ENCODE measurements at regions not wholly inside any gene's neighbourhood (a gene's known extent, or its start where the extent isn't known, plus 50 kb on each side); places are given as distances from the start of the nearest gene placed in this dataset.
"Not testable (repeated sequence)": the region's sequence is repeated elsewhere in the genome, so short reads cannot be mapped to it uniquely, and the experiment has no call there.

GRCh38 chr7:67486401-67486800, 489.8 kb downstream of the TYW1 start:
- ATAC-seq: no peak
- 56 to 62% methylated on average over 2 of the region's 3 CpGs for WGBS, 2 donors (ENCODE audit: low coverage in 1 of 2)
- no peaks in the 10 kb centered on the region for H3K36me3 ChIP-seq
- TF ChIP-seq POLR2A (IDR thresholded peaks at IDR 0.05) (no peak), EP300 (IDR thresholded peaks at IDR 0.05) (no peak), POLR2AphosphoS5 (IDR thresholded peaks at IDR 0.05) (no peak), CTCF (IDR thresholded peaks at IDR 0.05) (no peak)
- peaks cover 0 to 3% (median 0%) of the 10 kb centered on the region in 3 donors for H3K9me3 ChIP-seq
- H3K27me3 ChIP-seq: no peaks in the 10 kb centered on the region
- peaks cover 0 to 8% (median 3%) of the 10 kb centered on the region in 3 donors for H3K4me1 ChIP-seq
- H3K27ac ChIP-seq: no peak overlapping the region
- H3K4me3 ChIP-seq: no peak overlapping the region

- Histone ChIP-seq H3K27me3 (no peaks in the 10 kb centered on the region), H3K27ac (no peak overlapping the region), H3K4me3 (no peak overlapping the region), H3K36me3 (no peaks in the 10 kb centered on the region), H3K9me3 (peaks cover 0 to 9% (median 0%) of the 10 kb centered on the region in 3 donors), H3K4me1 (peaks cover 0 to 8% (median 3%) of the 10 kb centered on the region in 3 donors)
- WGBS, 2 donors (ENCODE audit: low coverage in 1 of 2): 82 to 84% methylated on average over 3 to 4 of the region's 7 CpGs
- ATAC-seq: no peak
- TF ChIP-seq POLR2A (IDR thresholded peaks at IDR 0.05) (no peak), EP300 (IDR thresholded peaks at IDR 0.05) (no peak), CTCF (IDR thresholded peaks at IDR 0.05) (no peak), POLR2AphosphoS5 (IDR thresholded peaks at IDR 0.05) (no peak)
Measured at GRCh38 chr7:67487316-67487715, 490.7 kb downstream of the TYW1 start.

DNA sequence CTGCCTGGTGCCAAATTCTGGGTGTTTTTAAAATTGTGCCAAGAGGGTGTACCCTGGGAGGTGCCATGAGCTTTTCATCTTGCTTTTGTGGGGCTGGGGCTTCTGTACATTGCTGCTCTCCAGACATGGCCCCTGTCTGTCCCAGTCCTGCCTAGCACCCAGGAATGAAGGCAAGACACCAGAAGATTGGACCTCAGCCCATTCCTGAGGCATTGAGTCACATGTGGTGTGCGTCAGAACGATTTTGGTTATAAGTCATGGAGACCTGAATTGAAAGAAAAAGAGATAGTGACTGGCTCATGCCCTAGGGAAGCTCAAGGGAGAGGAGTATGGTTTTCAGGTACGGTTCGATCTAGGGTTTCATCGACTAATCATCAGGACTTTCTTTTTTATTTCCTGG, 493.2 kb downstream of the TYW1 start:
- Histone ChIP-seq H3K27me3 (no peaks in the 10 kb centered on the region), H3K27ac (no peak overlapping the region), H3K4me3 (no peak overlapping the region), H3K4me1 (peaks cover 0 to 4% (median 0%) of the 10 kb centered on the region in 3 donors), H3K36me3 (no peaks in the 10 kb centered on the region), H3K9me3 (peaks cover 0 to 9% (median 0%) of the 10 kb centered on the region in 3 donors)
- 87% methylated on average over 5 of the region's 5 CpGs; no CpG with 5 or more reads in 1 of the 2 donors for WGBS, 2 donors (ENCODE audit: low coverage in 1 of 2)
- no peak for ATAC-seq
- TF ChIP-seq CTCF (IDR thresholded peaks at IDR 0.05) (no peak), EP300 (IDR thresholded peaks at IDR 0.05) (no peak), POLR2A (IDR thresholded peaks at IDR 0.05) (no peak), POLR2AphosphoS5 (IDR thresholded peaks at IDR 0.05) (no peak)

DNA sequence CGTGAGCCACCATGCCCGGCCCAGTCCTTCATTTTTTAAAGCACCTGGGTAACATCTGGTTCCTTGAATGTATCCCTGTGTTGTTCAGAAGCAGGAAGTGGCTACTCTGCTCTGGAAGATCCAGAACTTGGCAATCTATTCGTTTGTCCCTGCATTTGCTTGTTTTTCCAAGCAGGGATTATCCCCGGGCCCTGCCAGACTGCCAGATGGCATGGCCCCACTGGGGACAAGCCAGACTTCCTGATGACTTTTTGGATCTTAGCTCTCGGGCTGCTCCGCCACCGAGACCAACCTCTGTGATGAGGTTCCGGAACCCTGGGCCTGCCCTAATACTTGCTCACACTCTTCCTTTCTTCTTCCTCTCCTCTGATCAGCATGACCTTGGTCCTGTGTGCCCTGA, 496.7 kb downstream of the TYW1 start:
- no peak overlapping the region for H3K27ac ChIP-seq
- peaks cover 0 to 9% (median 0%) of the 10 kb centered on the region in 3 donors for H3K9me3 ChIP-seq
- no peaks in the 10 kb centered on the region for H3K27me3 ChIP-seq
- no peaks in the 10 kb centered on the region for H3K36me3 ChIP-seq
- ATAC-seq: no peak
- no peak for TF ChIP-seq CTCF (IDR thresholded peaks at IDR 0.05)
- no peak for TF ChIP-seq POLR2AphosphoS5 (IDR thresholded peaks at IDR 0.05)
- TF ChIP-seq POLR2A (IDR thresholded peaks at IDR 0.05): no peak
- TF ChIP-seq EP300 (IDR thresholded peaks at IDR 0.05): no peak
- no peaks in the 10 kb centered on the region for H3K4me1 ChIP-seq
- no peak overlapping the region for H3K4me3 ChIP-seq
- 83 to 84% methylated on average over 1 to 7 of the region's 8 CpGs for WGBS, 2 donors (ENCODE audit: low coverage in 1 of 2)

DNA sequence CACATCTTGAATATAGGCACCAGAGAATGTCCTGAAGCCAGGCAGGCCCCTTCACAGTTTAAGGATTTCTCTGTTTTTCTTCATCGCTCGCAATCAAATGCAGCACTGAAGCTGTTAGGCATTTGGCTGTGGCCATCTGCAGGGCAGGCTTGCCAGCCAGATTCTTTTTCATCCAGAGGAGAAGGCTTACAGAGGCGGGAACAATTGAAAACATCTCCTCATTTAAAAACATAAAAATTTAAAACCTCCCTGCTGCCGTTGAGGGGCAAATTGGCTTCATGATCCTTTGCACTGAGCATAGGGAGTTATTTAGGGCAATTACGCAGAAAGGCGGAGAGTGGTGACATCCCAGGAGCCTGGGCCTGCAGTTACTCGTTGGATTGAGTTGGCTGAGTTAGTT, 500.0 kb downstream of the TYW1 start:
- TF ChIP-seq EP300 (IDR thresholded peaks at IDR 0.05): no peak
- no peak for TF ChIP-seq POLR2A (IDR thresholded peaks at IDR 0.05)
- TF ChIP-seq CTCF (IDR thresholded peaks at IDR 0.05): no peak
- no peak for TF ChIP-seq POLR2AphosphoS5 (IDR thresholded peaks at IDR 0.05)
- no peak for ATAC-seq
- WGBS, 2 donors (ENCODE audit: low coverage in 1 of 2): 89 to 90% methylated on average over 6 to 7 of the region's 7 CpGs

DNA sequence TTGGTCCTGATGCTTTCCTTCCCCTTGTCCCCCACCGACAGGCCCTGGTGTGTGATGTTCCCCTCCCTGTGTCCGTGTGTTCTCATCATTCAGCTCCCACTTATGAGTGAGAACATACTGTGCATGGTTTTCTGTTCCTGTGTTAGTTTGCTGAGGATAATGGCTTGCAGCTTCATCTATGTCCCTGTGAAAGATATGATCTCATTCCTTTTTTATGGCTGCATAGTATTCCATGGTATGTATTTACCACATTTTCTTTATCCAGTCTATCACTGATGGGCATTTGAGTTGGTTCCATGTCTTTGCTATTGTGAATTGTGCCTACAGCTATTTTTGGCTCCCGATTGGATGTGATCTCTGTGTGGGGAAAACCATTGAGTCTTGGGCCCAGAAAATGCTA, 501.3 kb downstream of the TYW1 start:
- not testable (repeated sequence) for H3K4me3 ChIP-seq, H3K27me3 ChIP-seq, H3K27ac ChIP-seq, ATAC-seq, H3K4me1 ChIP-seq, H3K9me3 ChIP-seq, H3K36me3 ChIP-seq
- 77 to 100% methylated on average over 2 to 3 of the region's 3 CpGs for WGBS, 2 donors (ENCODE audit: low coverage in 1 of 2)

More for the DNA sequence above, 500.0 kb downstream of the TYW1 start:
- Histone ChIP-seq H3K9me3 (peaks cover 0 to 4% (median 0%) of the 10 kb centered on the region in 3 donors), H3K36me3 (no peaks in the 10 kb centered on the region), H3K4me1 (no peaks in the 10 kb centered on the region), H3K27me3 (no peaks in the 10 kb centered on the region), H3K27ac (no peak overlapping the region), H3K4me3 (no peak overlapping the region)

Data from gastroesophageal sphincter (tissue), 4 donors.